GM10266 (cell line): ENCODE measurements at regions not wholly inside any gene's neighbourhood (a gene's known extent, or its start where the extent isn't known, plus 50 kb on each side); places are given as distances from the start of the nearest gene placed in this dataset.

Source experiments
- DNase-seq: peaks from one replicate; pipeline ENCODE4 v3.0.0; 2012; ENCODE audit errors: extremely low spot score
- TF ChIP-seq, protein P1 (sequence below): IDR thresholded peaks from 2 replicates; pipeline ENCODE4 v1.5.1; 2012; ENCODE audit warnings: mild to moderate bottlenecking, low read depth; ENCODE audit not compliant: control insufficient read depth, insufficient read depth; ENCODE audit errors: missing control alignments

DNA sequence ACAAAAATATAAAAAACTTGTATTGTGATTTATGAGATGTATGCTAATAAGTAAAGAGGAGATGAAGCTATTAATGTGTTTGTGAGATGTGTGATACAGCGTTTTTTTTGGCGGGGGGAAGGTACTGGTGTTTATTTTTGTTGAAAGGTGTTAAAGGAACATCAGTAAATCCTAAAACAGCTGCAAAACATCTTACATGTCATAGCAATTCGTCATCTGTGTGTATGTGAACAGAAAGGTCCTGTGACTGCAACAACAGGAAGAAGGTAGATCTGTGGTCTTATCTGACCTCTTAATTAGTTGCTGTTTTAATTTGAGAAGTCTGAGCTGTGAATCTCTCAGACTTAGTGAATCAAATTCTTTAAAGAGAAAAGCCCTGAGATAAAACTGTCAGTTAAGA is 1041.1 kb downstream of the JRKL start:
- TF ChIP-seq, protein P1, sequence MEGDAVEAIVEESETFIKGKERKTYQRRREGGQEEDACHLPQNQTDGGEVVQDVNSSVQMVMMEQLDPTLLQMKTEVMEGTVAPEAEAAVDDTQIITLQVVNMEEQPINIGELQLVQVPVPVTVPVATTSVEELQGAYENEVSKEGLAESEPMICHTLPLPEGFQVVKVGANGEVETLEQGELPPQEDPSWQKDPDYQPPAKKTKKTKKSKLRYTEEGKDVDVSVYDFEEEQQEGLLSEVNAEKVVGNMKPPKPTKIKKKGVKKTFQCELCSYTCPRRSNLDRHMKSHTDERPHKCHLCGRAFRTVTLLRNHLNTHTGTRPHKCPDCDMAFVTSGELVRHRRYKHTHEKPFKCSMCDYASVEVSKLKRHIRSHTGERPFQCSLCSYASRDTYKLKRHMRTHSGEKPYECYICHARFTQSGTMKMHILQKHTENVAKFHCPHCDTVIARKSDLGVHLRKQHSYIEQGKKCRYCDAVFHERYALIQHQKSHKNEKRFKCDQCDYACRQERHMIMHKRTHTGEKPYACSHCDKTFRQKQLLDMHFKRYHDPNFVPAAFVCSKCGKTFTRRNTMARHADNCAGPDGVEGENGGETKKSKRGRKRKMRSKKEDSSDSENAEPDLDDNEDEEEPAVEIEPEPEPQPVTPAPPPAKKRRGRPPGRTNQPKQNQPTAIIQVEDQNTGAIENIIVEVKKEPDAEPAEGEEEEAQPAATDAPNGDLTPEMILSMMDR = no peak
- no peak for DNase-seq

DNA sequence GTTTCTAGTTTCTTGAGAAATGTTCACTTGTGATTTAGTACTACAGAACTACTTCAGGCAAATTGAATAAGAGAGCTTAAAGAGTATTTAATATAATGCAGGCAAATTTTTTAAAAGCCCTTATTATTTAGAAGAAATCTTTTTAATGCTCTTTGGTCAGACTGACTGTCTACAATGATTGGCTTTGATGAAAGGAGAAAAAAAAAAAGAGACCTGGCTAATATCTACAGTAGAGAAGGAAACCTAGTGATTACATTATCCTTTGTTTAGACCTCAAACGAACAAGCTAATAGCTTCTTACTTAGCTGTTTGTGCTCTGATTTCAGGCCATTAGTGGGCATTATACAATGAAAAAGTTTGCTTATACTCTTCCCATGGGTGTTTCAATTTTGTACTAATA is 1043.1 kb downstream of the JRKL start:
- TF ChIP-seq, protein P1 = no peak
- no peak for DNase-seq

DNA sequence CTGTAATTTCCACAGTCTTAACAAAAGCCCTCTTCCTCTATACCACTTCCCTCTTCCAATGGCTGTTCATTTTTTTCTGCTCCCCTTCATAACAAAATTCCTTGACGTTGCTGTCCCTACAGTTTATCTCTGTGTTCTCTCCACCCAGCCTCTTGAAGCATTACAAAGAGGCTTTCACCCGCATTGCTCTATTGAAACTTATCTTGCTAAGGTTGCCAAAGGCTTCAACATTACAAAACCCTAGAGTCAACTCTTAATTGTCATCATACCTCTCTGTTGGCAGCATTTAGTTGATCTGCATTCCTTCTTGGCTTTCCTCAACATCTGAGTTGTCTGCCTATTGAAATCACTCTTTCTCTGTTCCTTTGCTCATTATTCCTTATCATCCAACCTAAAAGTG is 1055.7 kb downstream of the JRKL start:
- DNase-seq = no peak
- TF ChIP-seq, protein P1 = no peak

DNA sequence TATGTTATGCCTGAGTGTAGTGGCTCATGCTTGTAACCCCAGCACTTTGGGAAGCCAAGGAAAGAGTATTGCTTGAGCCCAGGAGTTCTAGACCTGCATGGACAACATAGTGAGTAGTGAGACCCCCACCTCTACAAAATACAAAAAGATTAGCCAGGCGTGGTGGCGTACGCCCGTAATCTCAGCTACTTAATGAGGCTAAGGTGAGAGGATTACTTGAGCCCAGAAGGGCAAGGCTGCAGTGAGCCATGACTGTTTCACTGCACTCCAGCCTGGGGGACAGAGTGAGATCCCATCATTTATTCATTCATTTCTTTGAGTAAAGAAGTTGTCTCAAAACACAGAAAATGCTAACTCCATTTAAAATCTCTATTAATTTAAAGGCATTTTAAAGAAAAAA is 1061.6 kb downstream of the JRKL start:
- TF ChIP-seq, protein P1 = no peak
- no peak for DNase-seq

DNA sequence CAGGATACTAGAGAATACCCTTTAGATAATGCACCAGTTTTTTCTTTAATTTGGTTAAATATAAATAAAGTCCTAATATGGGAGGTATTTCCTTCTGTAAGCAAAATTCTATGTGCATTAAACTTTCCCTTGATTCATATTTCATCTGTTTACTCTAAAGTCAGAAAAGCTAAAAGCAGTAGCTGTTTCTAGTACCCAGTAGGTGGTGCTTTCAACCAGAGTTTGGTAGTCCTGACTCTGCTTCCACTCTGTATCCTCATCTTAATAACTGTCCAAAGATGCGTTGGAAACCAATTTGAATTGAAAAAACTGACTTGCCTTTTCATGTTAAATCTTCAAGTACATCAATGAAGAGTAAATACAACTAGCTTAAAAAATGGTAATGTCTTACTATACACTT is 1065.2 kb downstream of the JRKL start:
- TF ChIP-seq, protein P1 = no peak
- no peak for DNase-seq

DNA sequence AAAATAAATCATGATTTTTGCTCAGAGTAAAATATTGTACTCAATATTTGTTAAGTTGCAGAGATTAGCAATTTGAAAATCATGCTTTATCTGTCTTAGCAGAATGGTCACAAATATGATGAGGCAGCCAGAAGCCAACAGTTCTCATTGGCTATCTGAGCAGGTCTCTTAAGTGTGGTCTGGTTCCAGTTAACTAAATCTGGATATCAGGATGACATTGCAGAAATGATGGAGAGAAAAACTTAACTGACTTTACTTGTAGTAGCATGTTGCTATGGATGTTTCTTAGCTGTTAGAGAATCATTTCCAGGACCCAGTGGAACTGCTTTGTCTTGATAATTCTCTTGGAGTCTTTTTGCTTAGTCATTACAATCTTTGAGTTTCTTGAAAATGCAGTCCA is 1070.3 kb downstream of the JRKL start:
- DNase-seq = no peak
- TF ChIP-seq, protein P1 = no peak

DNA sequence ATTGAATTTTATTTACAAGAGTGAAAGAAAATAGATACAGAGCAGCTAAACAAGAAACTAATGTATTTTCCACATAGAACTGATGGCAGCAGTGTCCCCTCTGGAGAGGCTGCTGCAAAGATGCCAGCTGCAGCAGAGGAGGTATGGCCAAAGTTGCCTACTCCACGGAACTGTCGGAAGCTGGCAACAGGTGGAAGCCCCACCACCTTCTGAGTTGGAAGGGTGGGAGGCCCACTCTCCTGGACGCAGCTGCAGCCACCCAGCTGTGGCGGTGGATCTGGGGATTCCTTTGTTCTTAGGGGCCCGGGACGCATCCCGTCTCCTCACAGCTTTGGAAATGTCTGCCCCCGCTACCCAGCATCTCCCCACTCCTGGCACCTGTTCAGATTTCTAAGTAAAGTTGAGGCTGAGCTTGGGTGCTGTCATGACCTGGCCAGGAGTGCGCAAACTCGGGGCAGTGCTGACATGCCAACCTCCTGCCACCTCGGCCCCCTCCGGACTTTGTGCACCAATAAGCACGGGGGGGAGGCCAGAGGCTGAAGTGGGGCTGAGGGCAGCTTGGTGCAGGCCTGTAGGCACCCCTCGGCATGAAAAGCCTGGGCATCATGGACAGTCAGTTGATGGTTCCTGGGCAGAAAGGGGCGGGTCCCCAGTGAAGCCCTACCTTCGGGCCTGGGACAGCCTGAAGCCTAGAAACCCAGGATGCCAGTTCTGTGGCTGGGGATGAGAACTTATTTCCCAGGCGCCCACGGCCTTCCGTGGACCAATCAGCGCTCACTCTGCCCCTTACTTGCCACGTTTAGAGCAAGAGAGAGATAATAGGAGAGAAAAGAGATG is 1071.4 kb downstream of the JRKL start:
- no peak for DNase-seq
- TF ChIP-seq, protein P1 = no peak
